ENCODE measurements at regions not wholly inside any gene's neighbourhood (a gene's known extent, or its start where the extent isn't known, plus 50 kb on each side); places are given as distances from the start of the nearest gene placed in this dataset.

- peak overlapping the region; percentile 87 for H3K27ac ChIP-seq (ENCODE audit: low read depth, low read length)
- WGBS, 3 donors = 60 to 79% (median 64%) methylated on average over 12 of the region's 12 CpGs
Observed at GRCh38 chr11:10622957-10623791, 54.7 kb upstream of the LYVE1 start.

GRCh38 chr11:10622108-10622507, 53.6 kb upstream of the LYVE1 start:
- no peak overlapping the region for H3K27ac ChIP-seq (ENCODE audit: low read depth, low read length)
- WGBS, 3 donors = 61 to 97% (median 94%) methylated on average over 2 of the region's 2 CpGs

GRCh38 chr11:10619131-10619680, 50.7 kb upstream of the LYVE1 start:
- no peak overlapping the region for H3K27ac ChIP-seq (ENCODE audit: low read depth, low read length)

DNA sequence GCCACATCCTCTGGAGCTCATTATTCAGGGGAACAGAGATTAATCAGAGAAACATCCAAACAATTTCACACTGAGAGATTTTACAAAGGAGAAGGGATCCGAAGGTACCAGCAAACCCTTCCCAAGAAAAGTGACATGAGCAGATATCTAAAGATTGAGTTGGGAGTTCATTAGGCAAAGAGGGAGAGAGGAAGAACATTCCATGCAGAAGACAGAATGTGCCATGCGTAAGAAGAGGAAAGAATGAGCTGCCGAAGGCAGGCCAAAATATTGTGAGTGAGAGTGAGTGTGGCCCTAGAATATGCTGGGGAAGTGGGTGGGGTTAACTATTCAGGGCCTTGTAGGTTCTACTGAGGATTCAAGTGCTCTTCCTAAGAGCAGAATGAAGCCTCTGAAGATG, 50.0 kb upstream of the LYVE1 start:
- 85 to 92% (median 92%) methylated on average over 3 of the region's 3 CpGs for WGBS, 3 donors
- no peak overlapping the region for H3K27ac ChIP-seq (ENCODE audit: low read depth, low read length)

More at GRCh38 chr11:10619131-10619680, 50.7 kb upstream of the LYVE1 start:
- 76 to 85% (median 82%) methylated on average over 2 of the region's 2 CpGs for WGBS, 3 donors

Data from adipose tissue (tissue), 3 donors.